ENCODE measurements at regions not wholly inside any gene's neighbourhood (a gene's known extent, or its start where the extent isn't known, plus 50 kb on each side); places are given as distances from the start of the nearest gene placed in this dataset.

- no peak for DNase-seq
- no peak for TF ChIP-seq CTCF (IDR thresholded peaks at IDR 0.05)
- Histone ChIP-seq H3K27me3 (no peaks in the 10 kb centered on the region), H3K36me3 (no peaks in the 10 kb centered on the region), H3K9me3 (no peaks in the 10 kb centered on the region), H3K4me3 (no peak overlapping the region), H3K27ac (no peak overlapping the region), H3K4me1 (no peaks in the 10 kb centered on the region)
- intact Hi-C loops (cut with DNase I; ENCODE audit: low total_unique reads): no loop called here
Observed at GRCh38 chr10:47123716-47124288, 176.2 kb upstream of the GDF10 start.

GRCh38 chr10:47127188-47127785, 172.7 kb upstream of the GDF10 start:
- TF ChIP-seq CTCF (IDR thresholded peaks at IDR 0.05): no peak
- no peak overlapping the region for H3K4me3 ChIP-seq
- no peaks in the 10 kb centered on the region for H3K4me1 ChIP-seq
- no peak for DNase-seq
- no peaks in the 10 kb centered on the region for H3K9me3 ChIP-seq
- H3K27ac ChIP-seq: no peak overlapping the region
- intact Hi-C loops (cut with DNase I; ENCODE audit: low total_unique reads): no loop called here
- no peaks in the 10 kb centered on the region for H3K27me3 ChIP-seq
- no peaks in the 10 kb centered on the region for H3K36me3 ChIP-seq

GRCh38 chr10:47130491-47130890, 169.5 kb upstream of the GDF10 start:
- no peaks in the 10 kb centered on the region for H3K36me3 ChIP-seq
- no peaks in the 10 kb centered on the region for H3K4me1 ChIP-seq
- no peak for TF ChIP-seq CTCF (IDR thresholded peaks at IDR 0.05)
- H3K27me3 ChIP-seq: no peaks in the 10 kb centered on the region
- DNase-seq: no peak
- H3K27ac ChIP-seq: no peak overlapping the region
- H3K4me3 ChIP-seq: no peak overlapping the region
- intact Hi-C loops (cut with DNase I; ENCODE audit: low total_unique reads): no loop called here
- no peaks in the 10 kb centered on the region for H3K9me3 ChIP-seq

GRCh38 chr10:47133871-47134570, 166.0 kb upstream of the GDF10 start:
- no peak for TF ChIP-seq CTCF (IDR thresholded peaks at IDR 0.05)
- Histone ChIP-seq H3K4me1 (no peaks in the 10 kb centered on the region), H3K9me3 (no peaks in the 10 kb centered on the region), H3K4me3 (no peak overlapping the region), H3K36me3 (no peaks in the 10 kb centered on the region), H3K27me3 (no peaks in the 10 kb centered on the region), H3K27ac (no peak overlapping the region)
- intact Hi-C loops (cut with DNase I; ENCODE audit: low total_unique reads): no loop called here
- no peak for DNase-seq

GRCh38 chr10:47136866-47137265, 163.1 kb upstream of the GDF10 start:
- H3K27me3 ChIP-seq: no peaks in the 10 kb centered on the region
- TF ChIP-seq CTCF (IDR thresholded peaks at IDR 0.05): no peak
- intact Hi-C loops (cut with DNase I; ENCODE audit: low total_unique reads): no loop called here
- no peak for DNase-seq
- no peaks in the 10 kb centered on the region for H3K9me3 ChIP-seq
- no peak overlapping the region for H3K27ac ChIP-seq
- no peaks in the 10 kb centered on the region for H3K4me1 ChIP-seq
- H3K36me3 ChIP-seq: no peaks in the 10 kb centered on the region
- no peak overlapping the region for H3K4me3 ChIP-seq
